ENCODE measurements at regions not wholly inside any gene's neighbourhood (a gene's known extent, or its start where the extent isn't known, plus 50 kb on each side); places are given as distances from the start of the nearest gene placed in this dataset.

GRCh38 chr12:63423839-63424238 is 244.5 kb downstream of the DPY19L2 start:
- Histone ChIP-seq H3K9ac (ENCODE audit: extremely low read depth, insufficient read length, low read length) (no peak overlapping the region), H3K23me2 (ENCODE audit: insufficient read length, low read depth, low read length, poor library complexity, severe bottlenecking) (no peaks in the 10 kb centered on the region), H2BK20ac (ENCODE audit: low read depth, low read length, poor library complexity, severe bottlenecking) (no peak overlapping the region), H3K79me1 (ENCODE audit: insufficient read depth, low read depth, low read length, poor library complexity, severe bottlenecking) (no peaks in the 10 kb centered on the region), H3K9me3 (ENCODE audit: control insufficient read depth, low read depth, low read length) (no peaks in the 10 kb centered on the region), H3K4ac (ENCODE audit: low read depth, low read length) (no peak overlapping the region), H3K27me3 (ENCODE audit: insufficient read depth, low read length) (no peaks in the 10 kb centered on the region), H4K20me1 (ENCODE audit: control insufficient read depth, insufficient read depth, insufficient read length) (no peaks in the 10 kb centered on the region), H3K27ac (ENCODE audit: insufficient read length, low read depth, low read length) (no peak overlapping the region), H3K18ac (ENCODE audit: insufficient read length, low read depth, low read length) (no peak overlapping the region), H2BK15ac (ENCODE audit: low read depth, low read length) (no peak overlapping the region), H3K79me2 (ENCODE audit: insufficient read depth, low read length) (no peaks in the 10 kb centered on the region), H3K14ac (ENCODE audit: insufficient read depth, low read length) (no peak overlapping the region), H3K4me2 (ENCODE audit: insufficient read depth, insufficient read length, low read length) (no peak overlapping the region), H2BK5ac (ENCODE audit: insufficient read length, low read length) (no peak overlapping the region), H2AK5ac (ENCODE audit: insufficient read length, low read length) (no peak overlapping the region), H4K8ac (replicated peaks; ENCODE audit: insufficient read length, low read depth, low read length) (no peak overlapping the region), H2BK12ac (ENCODE audit: insufficient read length, low read depth, low read length) (no peak overlapping the region), H2AFZ (ENCODE audit: low read length) (no peak overlapping the region), H4K91ac (ENCODE audit: insufficient read length, low read depth, low read length) (no peak overlapping the region), H3K56ac (ENCODE audit: insufficient read length, low read depth, low read length) (no peak overlapping the region), H2BK120ac (ENCODE audit: low read depth, low read length, poor library complexity, severe bottlenecking) (no peak overlapping the region), H3K23ac (ENCODE audit: insufficient read length, low read depth, low read length) (no peak overlapping the region), H3K4me1 (ENCODE audit: insufficient read depth, low read length) (no peaks in the 10 kb centered on the region), H3T11ph (ENCODE audit: low read length) (no peak overlapping the region), H4K5ac (ENCODE audit: insufficient read length, low read depth, low read length) (no peak overlapping the region)
- no CpG with 5 or more reads among the region's 4 CpGs for WGBS (ENCODE audit: extremely low coverage, insufficient read length, low lambda C conversion rate)
- H3K4me3 Mint-ChIP-seq = no peak overlapping the region
- peaks cover 0 to 3% of the 10 kb centered on the region in 2 experiments; a peak in 2 of 5 replicates for H3K9me3 Mint-ChIP-seq
- no peak for TF ChIP-seq CTCF (conservative IDR thresholded peaks at IDR 0.05)
- no peaks in the 10 kb centered on the region for H3K36me3 Mint-ChIP-seq (ENCODE audit: insufficient read depth in 1 of 3, low read depth in 3 of 3)
- H3K4me1 Mint-ChIP-seq = peaks cover 9 to 20% of the 10 kb centered on the region in 2 experiments
- no peak for DNase-seq
- H3K27me3 Mint-ChIP-seq (ENCODE audit: low read depth) = no peaks in the 10 kb centered on the region
- H3K27ac Mint-ChIP-seq = no peak overlapping the region
